Kidney (tissue), 13 donors: ENCODE measurements at regions not wholly inside any gene's neighbourhood (a gene's known extent, or its start where the extent isn't known, plus 50 kb on each side); places are given as distances from the start of the nearest gene placed in this dataset.
"Not testable (repeated sequence)": the region's sequence is repeated elsewhere in the genome, so short reads cannot be mapped to it uniquely, and the experiment has no call there.

ENCODE experiments used
- DNase-seq, 5 donors: peaks; one replicate each; pipeline ENCODE4 v3.0.0-alpha.2; 2013 to 2020
- FAIRE-seq: peaks from 2 replicates; lab custom pipeline; 2012; peaks lifted over from hg19 to GRCh38; lab: Jason Lieb, UNC
- H3K27ac ChIP-seq, 2 donors: one replicate each; pipeline ENCODE4 v1.7.0; 2013; ENCODE audit warnings: low read depth in 2 of 2, low read length in 2 of 2, inconsistent platforms in 1 of 2
- H3K27me3 ChIP-seq: one replicate; pipeline ENCODE4 v1.7.1; 2013; ENCODE audit warnings: low read length, inconsistent platforms; ENCODE audit not compliant: control insufficient read depth, insufficient read depth
- H3K36me3 ChIP-seq, 3 donors: one replicate each; pipeline versions ENCODE4 v1.7.0 to v1.7.1; 2013; ENCODE audit warnings: low read length in 3 of 3, control low read depth in 1 of 3, inconsistent platforms in 1 of 3; ENCODE audit not compliant: insufficient read depth in 3 of 3, control insufficient read depth in 2 of 3
- H3K4me1 ChIP-seq, 3 donors: one replicate each; pipeline versions ENCODE4 v1.7.0 to v1.7.1; 2013; ENCODE audit warnings: low read length in 3 of 3, inconsistent platforms in 1 of 3, low read depth in 1 of 3; ENCODE audit not compliant: control insufficient read depth in 2 of 3, insufficient read depth in 2 of 3
- H3K4me3 ChIP-seq, 3 donors: one replicate each; pipeline versions ENCODE4 v1.7.0 to v1.8.1; 2013; ENCODE audit warnings: low read length in 3 of 3, control low read depth in 1 of 3, inconsistent platforms in 1 of 3
- H3K9ac ChIP-seq, 3 donors: one replicate each; pipeline versions ENCODE4 v1.7.0 to v1.7.1; 2013; ENCODE audit warnings: low read length in 3 of 3, control low read depth in 1 of 3, inconsistent platforms in 1 of 3
- H3K9me3 ChIP-seq, 3 donors: one replicate each; pipeline versions ENCODE4 v1.7.0 to v1.7.1; 2013; ENCODE audit warnings: low read length in 3 of 3, control low read depth in 1 of 3, inconsistent platforms in 1 of 3; ENCODE audit not compliant: control insufficient read depth in 2 of 3, insufficient read depth in 1 of 3
- intact Hi-C: fragments of 100-400 bp; cut with DNase I; formaldehyde crosslinking; loops from one replicate; pipeline ENCODE4 v1.11.1; 2022
- TF ChIP-seq, protein P1 (sequence below): IDR thresholded peaks from 3 replicates; pipeline ENCODE4 v1.5.1; 2012; ENCODE audit warnings: mild to moderate bottlenecking, moderate library complexity, borderline replicate concordance; ENCODE audit not compliant: insufficient read depth; ENCODE audit errors: extremely low read depth
- donor health status: control.
- donor health status: control.
- donor health status: control.
- donor health status: control.
- donor health status: control.
- donor health status: DM: yes; HTN: yes; CAD: no.
- donor health status: Normal renal cell carcinoma (clear cell type).

DNA sequence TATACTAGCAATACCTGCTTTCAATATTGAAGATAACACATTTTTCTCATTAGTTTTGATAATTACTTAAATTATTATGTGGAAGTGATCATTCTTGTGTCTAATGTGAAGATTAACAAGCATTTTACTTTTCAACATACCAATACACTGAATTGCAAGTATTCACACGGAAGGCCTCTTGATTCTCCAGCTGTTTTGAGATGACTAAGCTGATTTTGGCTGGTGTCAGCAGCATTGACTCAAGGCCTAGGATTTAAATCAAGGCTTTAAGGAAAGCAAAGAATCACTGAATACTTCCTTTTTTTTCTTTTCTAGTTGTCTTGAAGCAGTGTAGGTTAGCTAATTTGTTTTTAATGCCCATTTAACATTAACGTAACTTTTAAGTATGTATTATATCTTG is 373.7 kb downstream of the SRGAP2C start:
- Histone ChIP-seq H3K27me3 (no peaks in the 10 kb centered on the region), H3K4me3 (no peak overlapping the region), H3K36me3 (no peaks in the 10 kb centered on the region), H3K9me3 (no peaks in the 10 kb centered on the region), H3K4me1 (no peaks in the 10 kb centered on the region), H3K9ac (no peak overlapping the region), H3K27ac (no peak overlapping the region)
- DNase-seq (no peak), FAIRE-seq (no peak)
- TF ChIP-seq, protein P1, sequence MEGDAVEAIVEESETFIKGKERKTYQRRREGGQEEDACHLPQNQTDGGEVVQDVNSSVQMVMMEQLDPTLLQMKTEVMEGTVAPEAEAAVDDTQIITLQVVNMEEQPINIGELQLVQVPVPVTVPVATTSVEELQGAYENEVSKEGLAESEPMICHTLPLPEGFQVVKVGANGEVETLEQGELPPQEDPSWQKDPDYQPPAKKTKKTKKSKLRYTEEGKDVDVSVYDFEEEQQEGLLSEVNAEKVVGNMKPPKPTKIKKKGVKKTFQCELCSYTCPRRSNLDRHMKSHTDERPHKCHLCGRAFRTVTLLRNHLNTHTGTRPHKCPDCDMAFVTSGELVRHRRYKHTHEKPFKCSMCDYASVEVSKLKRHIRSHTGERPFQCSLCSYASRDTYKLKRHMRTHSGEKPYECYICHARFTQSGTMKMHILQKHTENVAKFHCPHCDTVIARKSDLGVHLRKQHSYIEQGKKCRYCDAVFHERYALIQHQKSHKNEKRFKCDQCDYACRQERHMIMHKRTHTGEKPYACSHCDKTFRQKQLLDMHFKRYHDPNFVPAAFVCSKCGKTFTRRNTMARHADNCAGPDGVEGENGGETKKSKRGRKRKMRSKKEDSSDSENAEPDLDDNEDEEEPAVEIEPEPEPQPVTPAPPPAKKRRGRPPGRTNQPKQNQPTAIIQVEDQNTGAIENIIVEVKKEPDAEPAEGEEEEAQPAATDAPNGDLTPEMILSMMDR: no peak
- intact Hi-C loops: no loop called here

DNA sequence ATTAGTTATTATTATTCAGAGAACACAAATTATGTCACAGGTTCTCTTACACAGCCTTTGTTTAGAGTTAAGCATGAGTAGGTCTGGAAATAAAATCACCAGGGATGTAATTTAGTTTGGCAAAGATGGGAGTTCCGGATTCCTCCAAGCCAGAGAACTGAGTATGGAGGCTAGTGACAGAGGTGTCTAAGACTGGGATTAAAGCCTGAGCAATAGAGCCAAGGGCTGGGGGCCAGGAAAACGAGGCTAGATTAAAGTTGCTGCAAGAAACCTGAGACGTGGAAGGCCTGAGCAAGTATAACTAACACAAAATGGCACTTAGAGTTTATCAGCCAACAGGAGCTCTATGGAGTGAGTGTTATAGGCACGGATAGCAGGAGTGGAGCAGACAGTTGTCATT is 381.6 kb downstream of the SRGAP2C start:
- Histone ChIP-seq H3K36me3 (no peaks in the 10 kb centered on the region), H3K9ac (no peak overlapping the region), H3K27ac (no peak overlapping the region), H3K4me3 (no peak overlapping the region), H3K27me3 (no peaks in the 10 kb centered on the region), H3K9me3 (no peaks in the 10 kb centered on the region), H3K4me1 (no peaks in the 10 kb centered on the region)
- DNase-seq (no peak), FAIRE-seq (no peak)
- TF ChIP-seq, protein P1: no peak
- intact Hi-C loops: no loop called here

GRCh38 chr1:121569428-121569827 is 384.7 kb downstream of the SRGAP2C start:
- Histone ChIP-seq H3K27me3 (no peaks in the 10 kb centered on the region), H3K27ac (no peak overlapping the region), H3K9me3 (no peaks in the 10 kb centered on the region), H3K36me3 (no peaks in the 10 kb centered on the region), H3K4me3 (no peak overlapping the region), H3K4me1 (no peaks in the 10 kb centered on the region), H3K9ac (no peak overlapping the region)
- DNase-seq (no peak), FAIRE-seq (no peak)
- TF ChIP-seq, protein P1: no peak
- intact Hi-C loops: no loop called here

DNA sequence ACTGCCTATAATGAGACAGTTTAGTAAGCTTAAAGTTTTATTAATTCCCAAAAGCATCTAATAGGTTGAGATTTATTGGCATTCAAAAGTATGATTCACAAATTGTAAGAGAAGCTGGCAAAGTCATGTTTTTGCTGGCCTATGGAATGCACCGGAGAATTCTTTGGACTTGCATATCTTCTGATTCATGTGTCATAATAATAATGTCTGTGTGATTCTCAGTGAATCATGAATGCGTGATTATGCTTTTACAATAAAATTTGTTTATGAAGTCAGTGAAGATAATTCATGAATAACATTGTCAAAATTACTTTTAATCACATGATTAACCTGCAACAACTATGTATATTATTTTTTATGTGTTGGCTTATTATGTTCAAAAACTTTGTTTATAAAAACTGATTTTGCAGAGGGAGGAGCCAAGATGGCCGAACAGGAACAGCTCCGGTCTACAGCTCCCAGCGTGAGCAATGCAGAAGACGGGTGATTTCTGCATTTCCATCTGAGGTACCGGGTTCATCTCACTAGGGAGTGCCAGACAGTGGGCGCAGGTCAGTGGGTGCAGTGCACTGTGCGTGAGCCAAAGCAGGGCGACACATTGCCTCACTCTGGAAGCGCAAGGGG is 389.2 kb downstream of the SRGAP2C start:
- H3K36me3 ChIP-seq, H3K9me3 ChIP-seq, H3K27me3 ChIP-seq, H3K4me3 ChIP-seq, H3K4me1 ChIP-seq, FAIRE-seq, H3K9ac ChIP-seq, intact Hi-C loops, H3K27ac ChIP-seq: not testable (repeated sequence)
- peak in 1 of 5 donors; percentile 42 for DNase-seq

GRCh38 chr1:121574505-121574899 is 389.7 kb downstream of the SRGAP2C start:
- H3K27me3 ChIP-seq, H3K9ac ChIP-seq, FAIRE-seq, H3K4me1 ChIP-seq, H3K9me3 ChIP-seq, intact Hi-C loops, DNase-seq, H3K36me3 ChIP-seq, H3K4me3 ChIP-seq, H3K27ac ChIP-seq: not testable (repeated sequence)

DNA sequence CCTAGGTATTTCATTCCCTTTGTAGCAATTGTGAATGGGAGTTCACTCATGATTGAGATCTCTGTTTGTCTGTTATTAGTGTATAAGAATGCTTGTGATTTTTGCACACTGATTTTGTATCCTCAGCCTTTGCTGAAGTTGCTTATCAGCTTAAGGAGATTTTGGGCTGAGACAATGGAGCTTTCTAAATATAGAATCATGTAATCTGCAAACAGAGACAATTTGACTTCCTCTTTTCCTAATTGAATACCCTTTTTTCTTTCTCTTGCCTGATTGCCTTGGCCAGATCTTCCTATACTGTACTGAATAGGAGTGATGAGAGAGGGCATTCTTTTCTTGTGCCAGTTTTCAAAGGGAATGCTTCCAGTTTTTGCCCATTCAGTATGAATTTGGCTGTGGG is 398.1 kb downstream of the SRGAP2C start:
- H3K27ac ChIP-seq, H3K4me3 ChIP-seq, FAIRE-seq, H3K9ac ChIP-seq, H3K4me1 ChIP-seq, H3K36me3 ChIP-seq, DNase-seq, H3K27me3 ChIP-seq, intact Hi-C loops, H3K9me3 ChIP-seq: not testable (repeated sequence)
